Activated CD4-positive, alpha-beta T cell treated with anti-CD3 and anti-CD28 coated beads, Interleukin-2, amount 10 ng/mL, durations not matched to agents 24 days and 14 days (primary cell): ENCODE measurements at regions not wholly inside any gene's neighbourhood (a gene's known extent, or its start where the extent isn't known, plus 50 kb on each side); places are given as distances from the start of the nearest gene placed in this dataset.
"Not testable (repeated sequence)": the region's sequence is repeated elsewhere in the genome, so short reads cannot be mapped to it uniquely, and the experiment has no call there.

Source experiments
- DNase-seq: peaks from one replicate; pipeline ENCODE4 v3.0.0; 2022
- H3K27ac Mint-ChIP-seq: one replicate; pipeline ENCODE4 v1.8.0; 2022; ENCODE audit warnings: mild to moderate bottlenecking, mixed read lengths
- H3K27me3 Mint-ChIP-seq: one replicate; pipeline ENCODE4 v1.8.0; 2022; ENCODE audit warnings: mixed read lengths
- H3K36me3 Mint-ChIP-seq: one replicate; pipeline ENCODE4 v1.8.0; 2022; ENCODE audit warnings: low read depth, mild to moderate bottlenecking, mixed read lengths
- H3K4me1 Mint-ChIP-seq: one replicate; pipeline ENCODE4 v1.8.0; 2021; ENCODE audit warnings: mixed read lengths
- H3K4me3 Mint-ChIP-seq: one replicate; pipeline ENCODE4 v1.8.0; 2022; ENCODE audit warnings: mild to moderate bottlenecking, moderate library complexity, mixed read lengths
- H3K9me3 Mint-ChIP-seq: one replicate; pipeline ENCODE4 v1.8.0; 2021; ENCODE audit warnings: mixed read lengths
- intact Hi-C: fragments of 100-400 bp; cut with micrococcal nuclease; formaldehyde crosslinking; loops from one replicate; pipeline ENCODE4 v1.15.1; 2023

DNA sequence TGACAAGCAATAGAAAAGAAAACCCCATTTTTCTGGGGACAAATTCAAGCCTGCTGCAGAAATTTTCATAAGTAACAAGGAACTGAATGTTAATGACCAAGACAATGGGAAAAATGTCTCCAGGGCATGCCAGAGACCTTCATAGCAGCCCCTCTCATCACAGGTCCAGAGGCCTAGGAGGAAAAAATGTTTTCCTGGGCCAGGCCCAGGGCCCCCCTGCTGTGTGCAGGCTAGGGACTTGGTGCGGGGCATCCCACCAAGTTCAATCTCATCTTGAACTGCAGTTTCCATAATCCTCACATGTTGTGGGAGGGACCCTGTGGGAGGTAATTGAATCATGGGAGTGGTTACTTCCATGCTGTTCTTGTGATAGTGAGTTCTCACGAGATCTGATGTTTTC lies 211.5 kb upstream of the GRIA3 start:
- no peak overlapping the region for H3K4me3 Mint-ChIP-seq
- no peak overlapping the region for H3K27ac Mint-ChIP-seq

DNA sequence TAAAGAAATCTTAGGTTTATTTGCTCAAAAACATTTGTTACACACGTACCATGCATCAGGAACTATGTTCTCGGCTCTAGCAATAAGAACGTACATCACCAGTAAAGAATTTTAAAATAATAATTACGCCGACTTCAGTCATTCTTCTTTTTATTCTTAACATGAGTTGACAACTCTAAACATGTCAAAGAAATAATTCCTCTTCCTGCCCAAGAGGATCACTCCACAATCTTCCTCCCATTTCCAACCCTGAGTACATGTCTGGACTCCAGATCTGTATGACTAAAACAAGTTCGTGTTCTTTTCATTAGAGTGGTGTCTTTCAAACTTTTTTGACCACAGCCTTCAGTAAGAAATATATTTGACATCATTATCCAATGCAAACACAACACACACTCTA lies 201.6 kb upstream of the GRIA3 start:
- Mint-ChIP-seq H3K4me1 (no peaks in the 10 kb centered on the region), H3K27ac (no peak overlapping the region), H3K4me3 (no peak overlapping the region), H3K36me3 (no peaks in the 10 kb centered on the region), H3K27me3 (no peaks in the 10 kb centered on the region), H3K9me3 (no peaks in the 10 kb centered on the region)
- intact Hi-C loops = no loop called here
- no peak for DNase-seq

More for the DNA sequence above, 211.5 kb upstream of the GRIA3 start:
- no peaks in the 10 kb centered on the region for H3K9me3 Mint-ChIP-seq
- DNase-seq = no peak
- H3K36me3 Mint-ChIP-seq = no peaks in the 10 kb centered on the region
- intact Hi-C loops = no loop called here
- no peaks in the 10 kb centered on the region for H3K4me1 Mint-ChIP-seq
- H3K27me3 Mint-ChIP-seq = no peaks in the 10 kb centered on the region

DNA sequence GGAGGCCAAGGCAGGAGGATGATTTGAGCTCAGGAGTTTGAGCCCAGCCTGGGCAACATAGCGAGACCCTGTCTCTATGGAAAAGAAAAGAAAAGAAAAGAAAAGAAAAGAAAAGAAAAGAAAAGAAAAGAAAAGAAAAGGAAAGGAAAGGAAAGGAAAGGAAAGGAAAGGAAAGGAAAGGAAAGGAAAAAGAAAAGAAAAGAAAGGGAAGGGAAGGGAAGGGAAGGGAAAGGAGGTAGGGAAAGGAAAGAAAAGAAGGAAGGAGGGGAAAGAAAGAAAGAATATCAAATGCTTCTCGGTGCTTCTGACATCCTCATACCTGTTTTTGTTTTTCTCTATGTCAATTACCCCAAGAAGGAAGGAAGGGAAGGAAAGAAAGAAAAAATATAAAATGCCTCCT lies 181.2 kb upstream of the GRIA3 start:
- H3K4me3 Mint-ChIP-seq, H3K36me3 Mint-ChIP-seq, H3K27me3 Mint-ChIP-seq, intact Hi-C loops, H3K27ac Mint-ChIP-seq, H3K9me3 Mint-ChIP-seq, H3K4me1 Mint-ChIP-seq, DNase-seq: not testable (repeated sequence)

DNA sequence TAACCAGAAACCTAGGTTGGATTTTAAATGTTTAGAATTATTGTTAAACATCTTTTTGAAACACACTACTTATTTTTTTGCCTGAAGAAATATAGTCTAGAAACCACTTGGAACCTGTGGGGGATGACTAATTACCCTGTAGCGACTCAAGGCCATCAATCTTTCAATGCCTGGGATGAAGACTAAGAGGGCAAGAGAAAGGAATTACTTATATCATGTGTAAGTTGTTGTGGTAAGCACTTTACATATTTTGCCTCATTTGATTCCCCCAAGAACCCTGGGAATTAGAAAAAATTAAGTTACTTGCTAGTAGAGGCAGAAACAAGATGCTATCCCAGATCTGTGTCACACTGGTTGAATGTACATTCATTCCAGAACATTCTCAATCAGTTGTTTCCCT lies 170.9 kb upstream of the GRIA3 start:
- H3K27ac Mint-ChIP-seq = no peak overlapping the region

DNA sequence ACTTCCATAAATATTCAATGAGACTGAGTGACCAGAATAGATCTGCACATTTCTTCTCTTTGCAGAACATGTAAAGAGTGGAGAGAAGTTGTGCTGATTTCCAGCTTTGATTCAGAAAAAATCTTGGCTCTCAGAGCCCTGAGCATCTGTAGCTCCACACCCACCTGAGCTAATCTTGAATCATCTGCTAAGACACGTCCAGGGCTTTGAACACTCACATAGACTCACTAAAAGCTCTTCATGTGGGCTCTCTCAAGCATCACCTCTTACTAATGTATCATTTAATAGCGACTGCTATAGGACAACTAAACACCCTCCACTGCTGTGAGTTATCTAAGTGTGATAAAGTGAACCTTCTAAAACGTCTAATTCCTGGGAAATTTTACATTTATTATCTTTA lies 147.7 kb upstream of the GRIA3 start:
- no peak overlapping the region for H3K27ac Mint-ChIP-seq
- no peaks in the 10 kb centered on the region for H3K27me3 Mint-ChIP-seq
- H3K9me3 Mint-ChIP-seq = no peaks in the 10 kb centered on the region
- intact Hi-C loops = no loop called here
- H3K4me1 Mint-ChIP-seq = no peaks in the 10 kb centered on the region
- no peaks in the 10 kb centered on the region for H3K36me3 Mint-ChIP-seq
- H3K4me3 Mint-ChIP-seq = no peak overlapping the region
- DNase-seq = no peak

More for the DNA sequence above, 170.9 kb upstream of the GRIA3 start:
- no peak for DNase-seq
- no peaks in the 10 kb centered on the region for H3K36me3 Mint-ChIP-seq
- H3K4me3 Mint-ChIP-seq = no peak overlapping the region
- no peaks in the 10 kb centered on the region for H3K9me3 Mint-ChIP-seq
- no peaks in the 10 kb centered on the region for H3K27me3 Mint-ChIP-seq
- intact Hi-C loops = no loop called here
- no peaks in the 10 kb centered on the region for H3K4me1 Mint-ChIP-seq

DNA sequence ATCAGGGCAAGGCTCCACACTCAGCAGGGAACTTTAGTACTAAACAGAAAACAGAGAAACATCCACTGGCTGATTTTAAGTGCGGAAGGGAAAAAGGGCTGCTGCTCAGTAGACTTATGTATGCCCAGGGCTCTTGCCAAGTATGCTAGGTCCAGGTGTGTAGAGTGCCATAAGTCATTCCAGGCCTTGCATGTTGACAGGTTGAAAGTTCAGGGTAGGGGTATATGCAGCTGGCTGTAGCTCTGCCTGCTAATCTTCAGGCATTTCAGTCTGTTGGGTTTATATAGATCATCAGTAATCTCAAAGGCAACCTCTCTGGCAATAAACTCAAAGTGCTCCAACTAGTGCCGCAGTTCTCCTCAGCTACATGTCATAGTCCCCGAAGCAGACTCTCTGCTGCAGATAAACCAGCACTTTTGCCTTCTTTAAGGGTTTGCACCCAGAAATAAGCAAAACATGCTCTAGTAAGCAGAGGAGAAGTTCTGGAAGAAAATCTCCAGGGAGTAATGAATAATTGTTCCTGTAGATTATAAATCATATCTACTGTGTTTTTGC lies 134.9 kb upstream of the GRIA3 start:
- DNase-seq = no peak
- Mint-ChIP-seq H3K36me3 (no peaks in the 10 kb centered on the region), H3K9me3 (no peaks in the 10 kb centered on the region), H3K27ac (no peak overlapping the region), H3K27me3 (no peaks in the 10 kb centered on the region), H3K4me3 (no peak overlapping the region), H3K4me1 (no peaks in the 10 kb centered on the region)
- intact Hi-C loops = no loop called here

DNA sequence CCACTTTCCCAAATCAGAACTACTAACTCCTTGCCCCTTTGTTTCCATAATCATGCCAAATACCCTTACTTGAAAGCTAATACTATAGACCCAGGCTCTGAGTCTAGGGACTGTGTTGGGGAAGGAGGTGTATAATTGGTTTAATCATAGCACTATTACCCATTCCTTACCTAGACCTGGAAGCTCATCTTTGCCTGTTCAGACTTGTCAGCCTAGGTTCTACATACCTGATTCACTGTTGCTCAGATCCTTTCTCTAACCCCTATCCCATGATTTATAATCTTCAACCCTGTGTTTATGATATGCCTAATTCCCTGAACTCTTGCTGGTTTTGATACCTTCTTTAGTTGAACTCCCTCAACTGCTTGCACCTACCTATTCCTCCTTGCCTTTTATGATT lies 123.1 kb upstream of the GRIA3 start:
- no peak overlapping the region for H3K4me3 Mint-ChIP-seq
- no peaks in the 10 kb centered on the region for H3K9me3 Mint-ChIP-seq
- no peak for DNase-seq
- H3K4me1 Mint-ChIP-seq = no peaks in the 10 kb centered on the region
- no peaks in the 10 kb centered on the region for H3K27me3 Mint-ChIP-seq
- H3K36me3 Mint-ChIP-seq = no peaks in the 10 kb centered on the region
- intact Hi-C loops = no loop called here
- H3K27ac Mint-ChIP-seq = no peak overlapping the region

DNA sequence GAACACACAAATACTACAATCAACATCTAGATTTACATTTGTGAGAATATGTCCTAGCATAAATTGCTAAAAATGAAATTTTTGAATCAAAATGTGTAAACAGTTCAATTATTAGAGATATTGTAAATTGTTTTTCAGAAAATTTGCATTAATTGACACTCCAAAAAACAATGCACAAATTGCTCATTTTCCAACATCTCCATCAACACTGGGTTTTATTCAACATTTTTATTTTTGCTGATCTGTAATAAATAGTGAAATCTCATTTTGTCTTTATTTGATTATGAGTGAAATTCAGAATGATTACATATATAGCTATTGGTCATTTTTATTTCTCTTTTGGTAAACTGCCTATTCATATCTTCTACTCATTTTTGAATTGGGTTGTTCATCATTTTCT lies 120.0 kb upstream of the GRIA3 start:
- H3K4me1 Mint-ChIP-seq = no peaks in the 10 kb centered on the region
- H3K27me3 Mint-ChIP-seq = no peaks in the 10 kb centered on the region
- intact Hi-C loops = no loop called here
- H3K9me3 Mint-ChIP-seq = no peaks in the 10 kb centered on the region
- DNase-seq = no peak
- no peak overlapping the region for H3K4me3 Mint-ChIP-seq
- no peak overlapping the region for H3K27ac Mint-ChIP-seq
- no peaks in the 10 kb centered on the region for H3K36me3 Mint-ChIP-seq

DNA sequence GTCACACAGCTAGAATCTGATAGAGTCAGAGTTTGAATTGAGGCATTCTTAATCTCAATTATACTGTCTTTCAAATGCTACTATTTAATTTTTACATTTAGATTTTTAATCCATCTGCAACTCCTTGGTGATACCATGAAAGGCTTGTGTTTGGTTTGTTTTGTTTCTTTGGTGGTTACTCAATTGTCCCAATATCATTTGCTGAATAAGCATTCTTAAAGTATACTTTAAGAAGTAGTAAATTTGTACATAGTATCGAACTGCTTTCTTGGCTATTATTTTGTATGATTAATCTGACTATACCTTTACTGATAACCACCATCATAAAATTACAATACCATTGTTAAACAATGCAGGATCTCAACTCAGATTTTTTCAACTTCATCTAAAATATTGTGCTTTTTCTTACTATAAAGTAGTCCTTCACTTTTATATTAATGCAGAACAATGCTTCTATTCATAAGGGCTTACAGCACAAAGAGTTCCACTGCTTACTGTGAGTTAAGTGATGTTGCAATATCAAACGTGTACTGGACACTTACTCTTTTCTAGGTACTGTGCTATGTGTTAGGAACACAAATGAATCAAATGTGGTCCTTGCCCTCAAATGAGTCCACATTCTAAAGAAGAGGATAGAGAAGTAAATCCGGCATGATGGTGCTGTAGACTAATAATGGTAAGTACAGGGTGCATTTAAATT lies 111.2 kb upstream of the GRIA3 start:
- H3K4me3 Mint-ChIP-seq = no peak overlapping the region
- H3K36me3 Mint-ChIP-seq = no peaks in the 10 kb centered on the region
- H3K9me3 Mint-ChIP-seq = no peaks in the 10 kb centered on the region
- no peak overlapping the region for H3K27ac Mint-ChIP-seq
- no peaks in the 10 kb centered on the region for H3K4me1 Mint-ChIP-seq
- no peaks in the 10 kb centered on the region for H3K27me3 Mint-ChIP-seq
- no peak for DNase-seq
- intact Hi-C loops = no loop called here

DNA sequence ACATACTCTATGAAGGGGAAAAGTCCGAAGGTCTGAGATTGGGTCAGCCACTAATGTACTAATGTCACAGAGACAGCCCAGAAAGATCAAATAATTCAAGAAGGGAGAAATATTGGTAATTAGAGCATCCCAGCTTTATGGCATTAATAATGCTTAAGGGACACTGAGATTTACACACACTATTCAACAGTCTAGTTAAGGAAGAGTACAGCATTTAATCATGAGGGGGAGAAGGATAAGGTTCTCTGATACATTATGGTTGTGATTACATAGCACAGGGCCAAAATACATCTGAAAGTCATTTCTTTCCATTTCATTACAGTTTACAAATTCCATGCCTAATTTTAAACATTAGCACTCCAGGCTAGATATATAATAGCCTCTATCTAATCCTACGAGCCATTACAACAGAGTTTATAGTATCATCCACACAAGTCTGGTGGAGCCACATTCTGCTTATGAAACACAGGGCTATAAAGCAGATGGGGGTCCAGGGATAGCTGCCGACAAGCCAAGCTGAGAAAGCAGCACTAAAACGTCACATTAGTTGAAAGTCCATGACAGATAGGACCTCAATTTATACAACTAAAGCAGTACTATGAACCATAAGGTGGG lies 108.0 kb upstream of the GRIA3 start:
- no peaks in the 10 kb centered on the region for H3K27me3 Mint-ChIP-seq
- no peaks in the 10 kb centered on the region for H3K4me1 Mint-ChIP-seq
- no peaks in the 10 kb centered on the region for H3K9me3 Mint-ChIP-seq
- intact Hi-C loops = no loop called here
- H3K27ac Mint-ChIP-seq = no peak overlapping the region
- no peaks in the 10 kb centered on the region for H3K36me3 Mint-ChIP-seq
- DNase-seq = no peak
- H3K4me3 Mint-ChIP-seq = no peak overlapping the region

DNA sequence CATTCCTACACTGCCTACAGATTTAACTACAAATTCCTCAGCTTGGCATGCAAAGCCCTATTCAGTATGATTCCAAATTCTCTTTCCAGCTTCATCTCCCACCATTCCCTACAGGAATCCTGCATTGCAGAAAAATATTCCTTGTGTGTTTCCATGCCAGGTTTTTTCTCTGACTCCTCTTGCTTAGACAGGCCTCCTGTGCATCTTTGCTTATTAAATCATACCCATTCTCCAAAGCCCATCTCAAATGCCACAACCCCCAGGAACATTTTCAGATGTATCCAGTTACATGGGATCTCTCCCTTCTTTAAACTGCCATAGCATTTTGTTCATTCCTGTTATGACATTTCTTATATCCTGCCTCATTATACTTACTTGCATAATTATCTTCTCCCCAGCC lies 106.4 kb upstream of the GRIA3 start:
- Mint-ChIP-seq H3K4me1 (no peaks in the 10 kb centered on the region), H3K27ac (no peak overlapping the region), H3K4me3 (no peak overlapping the region), H3K36me3 (no peaks in the 10 kb centered on the region), H3K27me3 (no peaks in the 10 kb centered on the region), H3K9me3 (no peaks in the 10 kb centered on the region)
- intact Hi-C loops = no loop called here
- DNase-seq = no peak

DNA sequence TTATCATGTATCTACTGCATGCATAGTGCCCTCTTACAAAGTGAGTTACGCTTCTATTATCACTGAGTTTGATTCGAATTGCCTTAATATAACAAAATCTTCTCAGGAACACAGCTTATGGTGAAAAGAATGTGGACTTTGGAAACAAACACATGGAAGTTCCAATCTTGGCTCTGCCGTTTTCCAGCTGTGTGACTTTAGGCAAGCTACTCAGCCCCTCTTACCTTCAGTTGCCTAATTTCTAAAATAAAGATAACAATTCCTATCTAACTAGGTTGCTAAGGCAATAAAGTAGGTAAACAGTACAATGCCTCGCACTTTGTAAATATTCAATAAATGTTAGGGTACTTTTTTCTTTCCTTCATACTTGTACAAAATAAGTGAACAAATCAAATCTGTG lies 104.0 kb upstream of the GRIA3 start:
- intact Hi-C loops = no loop called here
- Mint-ChIP-seq H3K9me3 (no peaks in the 10 kb centered on the region), H3K27ac (no peak overlapping the region), H3K27me3 (no peaks in the 10 kb centered on the region), H3K36me3 (no peaks in the 10 kb centered on the region), H3K4me1 (no peaks in the 10 kb centered on the region), H3K4me3 (no peak overlapping the region)
- DNase-seq = no peak

DNA sequence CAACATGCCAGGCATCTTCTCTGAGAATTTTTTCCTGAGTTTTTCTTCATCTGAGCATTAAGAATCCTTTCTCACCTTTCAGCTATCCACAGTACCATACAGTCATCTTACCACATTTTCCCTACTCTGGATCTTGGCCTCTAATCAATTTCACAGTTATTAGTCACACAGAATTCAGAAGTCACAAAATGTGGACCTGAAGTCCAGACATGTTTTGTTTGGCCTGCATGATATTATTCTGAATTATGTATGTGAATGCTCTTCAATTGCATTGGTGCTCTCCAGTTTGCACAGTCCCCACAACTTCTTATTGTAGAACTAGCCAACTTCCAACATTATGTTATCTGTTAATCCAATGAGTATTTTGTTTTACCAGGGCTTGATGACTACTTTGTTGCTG lies 102.3 kb upstream of the GRIA3 start:
- DNase-seq = no peak
- H3K27ac Mint-ChIP-seq = no peak overlapping the region
- H3K36me3 Mint-ChIP-seq = no peaks in the 10 kb centered on the region
- no peaks in the 10 kb centered on the region for H3K9me3 Mint-ChIP-seq
- intact Hi-C loops = no loop called here
- no peak overlapping the region for H3K4me3 Mint-ChIP-seq
- no peaks in the 10 kb centered on the region for H3K27me3 Mint-ChIP-seq
- no peaks in the 10 kb centered on the region for H3K4me1 Mint-ChIP-seq

DNA sequence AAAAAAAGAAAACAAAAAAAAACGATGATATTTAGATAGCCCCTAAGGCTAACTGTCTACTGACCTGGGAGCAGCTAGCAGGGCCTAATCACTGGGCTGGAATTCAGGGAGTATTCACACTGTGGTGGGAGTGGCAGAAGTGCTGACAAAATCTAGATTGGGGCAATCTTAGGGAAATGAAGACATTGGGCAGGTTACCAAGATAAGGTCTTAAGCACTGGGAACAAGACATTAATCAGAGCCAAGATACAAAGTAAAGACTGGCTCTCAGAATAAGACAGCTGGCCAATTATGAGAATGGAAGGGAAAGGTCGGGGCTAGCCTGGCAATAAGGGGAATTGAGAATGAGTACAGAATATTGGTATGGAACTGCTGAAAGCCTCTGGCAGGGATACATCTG lies 100.2 kb upstream of the GRIA3 start:
- no peaks in the 10 kb centered on the region for H3K9me3 Mint-ChIP-seq
- intact Hi-C loops = no loop called here
- H3K27ac Mint-ChIP-seq = no peak overlapping the region
- no peak overlapping the region for H3K4me3 Mint-ChIP-seq
- H3K4me1 Mint-ChIP-seq = no peaks in the 10 kb centered on the region
- H3K27me3 Mint-ChIP-seq = no peaks in the 10 kb centered on the region
- no peak for DNase-seq
- no peaks in the 10 kb centered on the region for H3K36me3 Mint-ChIP-seq

DNA sequence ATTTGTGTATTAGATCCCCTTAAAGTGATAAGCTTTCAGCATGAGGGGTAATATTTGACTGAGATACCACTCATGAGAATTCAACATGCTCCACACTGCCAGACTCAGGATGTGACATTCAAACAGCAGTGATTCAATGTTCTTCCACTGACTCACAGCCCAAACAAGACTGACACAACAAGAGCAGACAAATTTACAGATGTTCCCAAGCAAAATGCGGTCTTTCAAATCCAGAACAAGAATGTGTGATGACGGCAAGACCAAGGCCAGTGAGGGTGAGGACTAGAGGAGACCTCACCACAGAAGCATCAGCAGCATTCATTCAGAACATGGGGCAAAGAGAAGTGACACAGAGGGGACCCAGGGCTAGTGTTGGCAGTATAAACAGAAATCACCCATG lies 99.3 kb upstream of the GRIA3 start:
- no peak for DNase-seq
- Mint-ChIP-seq H3K9me3 (no peaks in the 10 kb centered on the region), H3K4me3 (no peak overlapping the region), H3K4me1 (no peaks in the 10 kb centered on the region), H3K36me3 (no peaks in the 10 kb centered on the region), H3K27me3 (no peaks in the 10 kb centered on the region), H3K27ac (no peak overlapping the region)
- intact Hi-C loops = no loop called here
